HG02885 (cell line): ENCODE measurements at regions not wholly inside any gene's neighbourhood (a gene's known extent, or its start where the extent isn't known, plus 50 kb on each side); places are given as distances from the start of the nearest gene placed in this dataset.
"Not testable (repeated sequence)": the region's sequence is repeated elsewhere in the genome, so short reads cannot be mapped to it uniquely, and the experiment has no call there.

Source experiments
- ATAC-seq: cut with Tn5 transposase; IDR thresholded peaks from one replicate; pipeline ENCODE4 v1.9.1; 2021; ENCODE audit warnings: mild to moderate bottlenecking; ENCODE audit not compliant: unreplicated experiment, poor library complexity

DNA sequence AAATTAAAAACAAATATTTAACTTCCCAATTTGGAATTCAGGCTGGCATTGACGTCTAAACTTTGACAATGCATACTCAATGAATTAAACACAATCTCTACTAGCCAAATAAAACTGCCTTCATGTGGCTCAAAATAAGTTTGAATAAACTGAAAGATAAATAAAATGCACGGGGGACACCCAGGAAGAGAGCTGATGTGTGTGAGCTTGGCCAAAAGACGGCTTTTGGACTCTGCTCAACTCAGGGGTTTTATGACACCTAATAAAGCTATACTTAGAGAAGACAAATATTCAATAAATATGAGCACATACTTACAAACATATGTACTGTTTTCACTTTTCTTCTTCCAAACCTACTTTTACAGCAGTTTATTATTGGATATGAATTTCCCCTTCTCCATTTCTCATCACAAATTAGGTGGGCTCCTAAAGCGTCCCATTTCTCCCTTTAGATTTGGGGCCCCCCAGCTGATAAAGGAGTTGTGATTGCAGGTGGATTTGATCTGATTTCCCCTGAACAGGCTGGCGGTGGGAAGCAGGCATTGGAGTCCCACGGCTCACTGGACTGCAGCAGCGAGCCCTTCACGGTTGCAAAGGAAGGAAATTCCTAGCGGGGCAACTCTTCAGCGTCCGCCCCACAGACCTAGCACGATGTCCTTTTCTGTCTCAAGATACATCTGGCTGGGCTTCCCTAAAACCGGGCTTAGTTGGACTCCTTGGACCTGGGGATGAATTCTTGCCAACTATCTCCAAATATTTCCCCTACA is 79.6 kb downstream of the INSIG1 start:
- ATAC-seq = no peak

GRCh38 chr7:155377838-155378579 is 79.9 kb upstream of the EN2 start:
- ATAC-seq = no peak

DNA sequence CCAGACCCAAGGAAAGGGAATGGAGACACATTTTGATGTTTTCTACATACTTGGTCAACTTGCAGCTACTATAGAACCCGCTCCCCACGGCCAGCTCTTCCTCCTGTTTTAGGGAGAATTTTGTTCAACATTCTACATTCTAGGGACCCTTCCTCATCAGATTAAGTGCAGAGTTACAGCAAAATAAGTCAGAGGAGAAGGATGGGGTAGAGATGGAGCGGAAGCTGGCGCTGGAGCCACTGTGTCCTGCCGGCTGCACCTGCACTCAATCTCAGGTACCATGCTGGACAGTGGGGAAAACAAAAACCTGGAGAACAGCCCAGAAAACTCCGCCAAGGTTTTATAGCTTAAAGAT is 79.4 kb upstream of the EN2 start:
- ATAC-seq = no peak

- no peak for ATAC-seq
Measured at GRCh38 chr7:155378959-155379871, 78.7 kb upstream of the EN2 start.

DNA sequence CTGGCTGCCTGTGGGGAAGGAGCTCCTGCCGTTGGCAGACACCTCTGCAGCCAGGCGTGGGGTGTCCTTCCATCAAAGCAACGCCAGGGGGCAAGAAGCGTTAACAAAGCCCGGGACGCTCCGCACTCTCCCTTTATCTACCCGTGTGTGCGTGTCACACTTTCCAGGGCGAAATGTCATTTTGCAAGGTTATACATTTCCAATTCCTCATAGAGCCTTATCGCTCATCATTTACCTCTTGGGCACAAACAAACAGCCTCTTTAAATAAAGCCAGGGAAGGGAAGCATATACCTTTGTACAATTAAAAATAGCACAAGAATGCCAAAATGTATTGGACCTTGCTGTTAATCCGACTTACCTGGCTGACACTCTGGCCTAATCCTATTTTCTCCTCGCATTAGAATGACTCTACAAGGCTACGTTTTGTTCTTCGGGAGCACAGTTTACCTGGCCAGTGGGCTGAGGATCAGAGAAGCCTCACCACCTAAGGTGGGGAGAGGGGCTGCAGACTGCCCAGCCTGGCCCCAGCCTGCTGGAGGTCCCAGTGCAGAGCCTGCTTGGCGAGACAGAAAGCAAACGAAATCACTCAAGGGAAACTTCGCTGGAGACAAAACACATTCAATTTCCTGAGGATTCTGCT is 77.6 kb upstream of the EN2 start:
- ATAC-seq = peak; percentile 93

- ATAC-seq = no peak
Measured at GRCh38 chr7:155380976-155381851, 76.7 kb upstream of the EN2 start.

- no peak for ATAC-seq
Measured at GRCh38 chr7:155381852-155382801, 75.8 kb upstream of the EN2 start.

- ATAC-seq = no peak
Measured at GRCh38 chr7:155382802-155383171, 75.1 kb upstream of the EN2 start.

DNA sequence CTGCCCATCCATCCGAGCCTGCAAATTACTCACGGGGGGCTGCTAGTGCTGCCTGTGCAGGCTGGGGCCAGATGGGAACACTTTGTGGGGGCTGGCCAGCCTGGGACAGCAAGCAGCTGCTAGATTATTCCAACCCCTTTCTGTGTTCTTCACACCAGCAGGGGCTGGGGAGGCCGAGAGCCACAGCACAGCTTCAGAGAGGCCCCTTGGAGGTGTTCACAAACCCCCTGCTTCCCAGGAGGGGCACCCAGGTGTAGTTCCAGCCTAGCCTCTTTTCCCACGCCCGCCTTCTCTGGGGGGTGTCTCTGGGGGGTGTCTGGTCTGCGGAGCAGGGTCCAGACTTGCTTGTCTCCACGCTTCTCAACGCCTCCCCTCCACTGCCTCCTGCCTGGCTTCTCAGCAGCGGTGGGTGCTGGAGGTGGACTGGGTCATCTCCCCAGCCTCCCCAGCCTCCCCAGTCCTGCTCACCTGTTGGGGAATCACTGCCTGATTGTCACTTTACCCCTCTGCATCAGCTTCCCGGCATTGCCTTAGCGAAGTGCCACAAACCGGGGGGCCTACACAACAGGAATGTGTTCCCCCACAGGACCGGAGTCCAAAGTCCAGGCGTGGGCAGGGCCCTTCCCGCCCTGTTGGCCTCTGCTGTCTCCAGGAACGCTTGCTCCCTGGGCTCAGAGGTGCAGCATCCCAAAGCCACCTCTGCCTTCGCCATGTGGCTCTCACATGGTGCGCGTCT is 74.0 kb upstream of the EN2 start:
- ATAC-seq = no peak

DNA sequence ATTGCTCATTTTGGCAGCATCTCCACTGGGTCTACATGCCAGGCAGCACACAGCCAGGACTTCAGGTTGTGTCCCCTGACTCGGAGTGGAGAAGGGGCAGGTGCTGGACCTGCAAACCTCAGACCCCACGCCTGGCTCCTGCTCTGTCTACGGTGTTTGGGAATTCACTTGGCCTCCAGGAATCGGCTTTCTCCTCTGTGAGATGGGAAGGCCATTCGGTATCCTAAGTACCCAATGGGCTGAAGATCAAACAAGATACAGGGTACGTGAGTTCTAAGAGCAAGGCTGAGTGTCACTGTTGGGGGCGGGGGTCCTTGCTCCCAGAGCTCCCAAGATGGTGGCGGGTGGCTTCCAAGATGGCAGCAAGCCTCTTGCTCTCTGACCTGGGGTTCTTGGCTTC is 73.2 kb upstream of the EN2 start:
- ATAC-seq = no peak

DNA sequence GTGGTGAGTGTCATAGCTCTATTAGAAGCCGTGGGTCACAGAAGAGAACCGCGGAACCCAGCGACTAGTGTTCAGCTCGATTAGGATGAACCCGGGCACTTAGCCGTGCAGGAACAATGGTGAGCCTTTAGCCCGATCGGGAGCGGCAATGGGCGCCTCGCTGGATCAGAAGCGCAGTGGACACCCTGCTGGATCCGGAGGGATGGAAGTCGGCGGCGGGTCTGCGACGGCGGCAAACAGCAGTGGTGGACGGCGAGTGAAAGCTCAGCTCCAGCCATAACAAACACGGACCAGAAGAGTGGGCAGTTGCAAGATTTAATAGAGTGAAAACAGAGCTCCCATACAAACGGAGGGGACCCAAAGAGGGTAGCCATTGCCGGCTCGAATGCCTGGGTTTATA is 72.7 kb upstream of the EN2 start:
- ATAC-seq = not testable (repeated sequence)

- ATAC-seq = no peak
Measured at GRCh38 chr7:155386608-155387007, 71.3 kb upstream of the EN2 start.

- no peak for ATAC-seq
Measured at GRCh38 chr7:155387066-155387620, 70.8 kb upstream of the EN2 start.

GRCh38 chr7:155388561-155388960 is 69.4 kb upstream of the EN2 start:
- ATAC-seq = no peak

DNA sequence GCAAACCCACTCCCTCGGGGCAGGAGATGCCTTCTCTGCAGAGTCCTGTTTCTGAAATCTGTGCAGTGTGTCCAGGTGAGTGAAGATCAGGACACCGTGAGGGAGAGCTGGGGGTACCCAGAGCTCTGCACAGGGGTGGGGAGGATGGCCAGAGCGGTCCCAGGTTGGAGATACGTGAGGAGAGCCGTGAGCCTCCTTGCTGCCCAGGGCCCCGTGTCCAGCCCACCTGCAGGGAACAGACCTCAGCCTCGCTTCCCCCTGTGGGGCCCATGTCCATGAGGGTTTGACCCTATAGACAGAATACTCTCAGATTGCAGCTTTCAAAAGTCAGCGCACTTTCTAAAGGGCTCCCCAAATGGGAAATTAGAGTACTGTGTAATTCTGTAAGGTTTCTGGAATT is 66.5 kb upstream of the EN2 start:
- ATAC-seq = no peak

- no peak for ATAC-seq
Measured at GRCh38 chr7:155392726-155393570, 65.0 kb upstream of the EN2 start.

- ATAC-seq = no peak
Measured at GRCh38 chr7:155394413-155394812, 63.5 kb upstream of the EN2 start.
